Trophoblast cell (in vitro differentiated cells and primary cell): ENCODE measurements at regions not wholly inside any gene's neighbourhood (a gene's known extent, or its start where the extent isn't known, plus 50 kb on each side); places are given as distances from the start of the nearest gene placed in this dataset.
"Not testable (repeated sequence)": the region's sequence is repeated elsewhere in the genome, so short reads cannot be mapped to it uniquely, and the experiment has no call there.

Experiments used
- DNase-seq, 2 donors: peaks; one replicate each; pipeline ENCODE4 v3.0.0-alpha.2; 2016
- H2AFZ ChIP-seq: 2 replicates; pipeline ENCODE4 v1.6.1; 2013; ENCODE audit warnings: low read length, moderate library complexity, mild to moderate bottlenecking; ENCODE audit not compliant: insufficient read depth, poor library complexity
- H2AK5ac ChIP-seq: 2 replicates; pipeline ENCODE4 v1.6.1; 2013; ENCODE audit warnings: mild to moderate bottlenecking, low read length
- H2BK120ac ChIP-seq: 2 replicates; pipeline ENCODE4 v1.6.1; 2013; ENCODE audit warnings: low read length, mild to moderate bottlenecking, moderate library complexity; ENCODE audit not compliant: insufficient read depth, poor library complexity
- H2BK12ac ChIP-seq: 2 replicates; pipeline ENCODE4 v1.6.1; 2013; ENCODE audit warnings: mild to moderate bottlenecking, low read length, moderate library complexity
- H2BK5ac ChIP-seq: 2 replicates; pipeline ENCODE4 v1.6.1; 2013; ENCODE audit warnings: low read length, low read depth, moderate library complexity, mild to moderate bottlenecking; ENCODE audit not compliant: poor library complexity
- H3K14ac ChIP-seq: 2 replicates; pipeline ENCODE4 v1.6.1; 2013; ENCODE audit warnings: mild to moderate bottlenecking, low read length
- H3K18ac ChIP-seq: 2 replicates; pipeline ENCODE4 v1.6.1; 2013; ENCODE audit warnings: mild to moderate bottlenecking, low read length
- H3K23ac ChIP-seq: 2 replicates; pipeline ENCODE4 v1.6.1; 2013; ENCODE audit warnings: low read length
- H3K27ac ChIP-seq: 2 replicates; pipeline ENCODE4 v1.5.1; 2013; ENCODE audit warnings: low read depth, mild to moderate bottlenecking, inconsistent platforms, low read length, moderate library complexity
- H3K27me3 ChIP-seq: 2 replicates; pipeline ENCODE4 v1.6.1; 2013; ENCODE audit warnings: inconsistent platforms, mild to moderate bottlenecking, low read length, moderate library complexity; ENCODE audit not compliant: insufficient read depth
- H3K36me3 ChIP-seq, 2 experiments: 1 replicate in 1 of 2; 2 replicates in 1 of 2; pipeline ENCODE4 v1.6.1; 2013; ENCODE audit warnings: low read length in 2 of 2, mild to moderate bottlenecking in 2 of 2, moderate library complexity in 1 of 2; ENCODE audit not compliant: insufficient read depth in 2 of 2, control insufficient read depth in 1 of 2
- H3K4ac ChIP-seq: 2 replicates; pipeline ENCODE4 v1.6.1; 2013; ENCODE audit warnings: low read depth, mild to moderate bottlenecking, low read length, moderate library complexity
- H3K4me1 ChIP-seq, 2 experiments: 1 replicate in 1 of 2; 2 replicates in 1 of 2; pipeline ENCODE4 v1.6.1; 2013; ENCODE audit warnings: low read length in 2 of 2, mild to moderate bottlenecking in 2 of 2, moderate library complexity in 1 of 2; ENCODE audit not compliant: insufficient read depth in 2 of 2, control insufficient read depth in 1 of 2
- H3K4me2 ChIP-seq: 2 replicates; pipeline ENCODE4 v1.6.1; 2013; ENCODE audit warnings: inconsistent platforms, mild to moderate bottlenecking, low read length, moderate library complexity
- H3K4me3 ChIP-seq: 2 replicates; pipeline ENCODE4 v1.5.1; 2013; ENCODE audit warnings: mild to moderate bottlenecking, low read depth, low read length, inconsistent platforms
- H3K79me1 ChIP-seq: one replicate; pipeline ENCODE4 v1.6.1; 2013; ENCODE audit warnings: low read length
- H3K79me2 ChIP-seq: 2 replicates; pipeline ENCODE4 v1.6.1; 2013; ENCODE audit warnings: low read length, mild to moderate bottlenecking; ENCODE audit not compliant: control insufficient read depth, insufficient read depth, poor library complexity
- H3K9ac ChIP-seq: 2 replicates; pipeline ENCODE4 v1.6.1; 2013; ENCODE audit warnings: mild to moderate bottlenecking, low read length
- H3K9me3 ChIP-seq: 2 replicates; pipeline ENCODE4 v1.6.1; 2013; ENCODE audit warnings: low read depth, mild to moderate bottlenecking, control low read depth, inconsistent platforms, low read length; ENCODE audit not compliant: insufficient read depth
- H4K12ac ChIP-seq: 2 replicates; pipeline ENCODE4 v1.6.1; 2013; ENCODE audit warnings: low read depth, mild to moderate bottlenecking, low read length, moderate library complexity
- H4K8ac ChIP-seq: 2 replicates; pipeline ENCODE4 v1.6.1; 2013; ENCODE audit warnings: low read depth, mild to moderate bottlenecking, low read length, moderate library complexity
- H4K91ac ChIP-seq: one replicate; pipeline ENCODE4 v1.6.1; 2013; ENCODE audit warnings: low read depth, mild to moderate bottlenecking, low read length, moderate library complexity
- WGBS: extraction: QIAGEN DNeasy Blood & Tissue Kit; methylation state at CpG from one replicate; pipeline ENCODE4 v1.1.7; 2013; ENCODE audit warnings: missing lambda C conversion rate; ENCODE audit not compliant: insufficient read length, insufficient coverage; ENCODE audit errors: extremely low coverage; 5-methylcytosine and 5-hydroxymethylcytosine counted together

DNA sequence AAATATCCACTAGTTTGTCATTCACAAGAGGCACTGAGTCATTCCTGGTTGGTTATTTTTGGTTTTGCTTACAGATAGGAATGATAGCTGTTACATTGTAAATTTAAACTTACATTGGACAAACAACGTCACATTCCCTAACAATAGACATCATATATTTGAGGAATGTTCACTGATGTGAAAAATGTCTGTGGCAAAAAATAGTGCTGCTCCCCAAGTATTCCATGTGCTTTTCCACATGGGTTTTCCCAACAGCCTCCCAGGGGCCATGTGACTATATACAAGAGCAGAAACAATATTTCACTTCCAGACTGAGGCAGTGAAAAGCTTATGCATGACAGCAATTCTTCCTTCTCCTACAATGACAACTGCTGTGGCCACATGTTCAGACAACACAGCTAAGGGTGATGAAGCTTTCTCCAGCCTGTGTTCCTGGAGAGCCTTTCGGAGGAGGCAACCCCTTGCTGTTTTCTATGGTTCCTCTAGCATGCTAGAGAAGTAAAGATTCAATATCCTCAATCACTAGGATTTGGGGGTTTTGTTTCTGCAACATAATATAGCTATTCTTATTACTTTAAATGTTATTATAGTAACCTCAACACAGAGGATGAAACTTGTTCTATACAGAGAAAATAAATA, 202.7 kb downstream of the PTH2R start:
- no peaks in the 10 kb centered on the region for H3K36me3 ChIP-seq
- no peak overlapping the region for H4K8ac ChIP-seq
- H3K27ac ChIP-seq, result no peak overlapping the region
- no peak overlapping the region for H2AFZ ChIP-seq
- no peak overlapping the region for H3K4ac ChIP-seq
- H3K14ac ChIP-seq, result no peak overlapping the region
- H3K79me2 ChIP-seq, result no peaks in the 10 kb centered on the region
- no peaks in the 10 kb centered on the region for H3K9me3 ChIP-seq
- H2BK12ac ChIP-seq, result no peak overlapping the region
- no peak overlapping the region for H3K4me2 ChIP-seq
- H2BK5ac ChIP-seq, result no peak overlapping the region
- no peak overlapping the region for H3K23ac ChIP-seq
- no peak overlapping the region for H2AK5ac ChIP-seq
- DNase-seq, result no peak
- H3K27me3 ChIP-seq, result no peaks in the 10 kb centered on the region
- no peak overlapping the region for H3K9ac ChIP-seq
- no peaks in the 10 kb centered on the region for H3K4me1 ChIP-seq
- WGBS, result no CpG with 5 or more reads among the region's 2 CpGs
- H3K4me3 ChIP-seq, result no peak overlapping the region
- no peak overlapping the region for H2BK120ac ChIP-seq
- no peak overlapping the region for H3K18ac ChIP-seq
- no peak overlapping the region for H4K91ac ChIP-seq
- H4K12ac ChIP-seq, result no peak overlapping the region
- H3K79me1 ChIP-seq, result no peaks in the 10 kb centered on the region

- H3K23ac ChIP-seq, H4K8ac ChIP-seq, H3K4me3 ChIP-seq, H2AK5ac ChIP-seq, H2BK12ac ChIP-seq, H3K79me1 ChIP-seq, DNase-seq, H4K91ac ChIP-seq, H2AFZ ChIP-seq, H3K36me3 ChIP-seq, H4K12ac ChIP-seq, H3K27me3 ChIP-seq, H2BK120ac ChIP-seq, H3K9ac ChIP-seq, H3K27ac ChIP-seq, H3K18ac ChIP-seq, H3K79me2 ChIP-seq, H3K9me3 ChIP-seq, H3K4me1 ChIP-seq, H2BK5ac ChIP-seq, H3K14ac ChIP-seq, H3K4me2 ChIP-seq, H3K4ac ChIP-seq: not testable (repeated sequence)
- WGBS, result no CpG with 5 or more reads among the region's 1 CpG
Measured at GRCh38 chr2:208615675-208616074, 209.1 kb downstream of the PTH2R start.

- Histone ChIP-seq H3K4me1 (no peaks in the 10 kb centered on the region), H3K4ac (no peak overlapping the region), H2BK12ac (no peak overlapping the region), H3K79me1 (no peaks in the 10 kb centered on the region), H3K27ac (no peak overlapping the region), H2AK5ac (no peak overlapping the region), H3K14ac (no peak overlapping the region), H4K91ac (no peak overlapping the region), H3K18ac (no peak overlapping the region), H3K9me3 (no peaks in the 10 kb centered on the region), H4K12ac (no peak overlapping the region), H3K4me2 (no peak overlapping the region), H3K79me2 (no peaks in the 10 kb centered on the region), H3K27me3 (no peaks in the 10 kb centered on the region), H2BK5ac (no peak overlapping the region), H4K8ac (no peak overlapping the region), H3K36me3 (no peaks in the 10 kb centered on the region), H3K23ac (no peak overlapping the region), H3K4me3 (no peak overlapping the region), H2BK120ac (no peak overlapping the region), H2AFZ (no peak overlapping the region), H3K9ac (no peak overlapping the region)
- WGBS, result no CpG with 5 or more reads among the region's 4 CpGs
- DNase-seq, result no peak
Measured at GRCh38 chr2:208618220-208618619, 211.6 kb downstream of the PTH2R start.

DNA sequence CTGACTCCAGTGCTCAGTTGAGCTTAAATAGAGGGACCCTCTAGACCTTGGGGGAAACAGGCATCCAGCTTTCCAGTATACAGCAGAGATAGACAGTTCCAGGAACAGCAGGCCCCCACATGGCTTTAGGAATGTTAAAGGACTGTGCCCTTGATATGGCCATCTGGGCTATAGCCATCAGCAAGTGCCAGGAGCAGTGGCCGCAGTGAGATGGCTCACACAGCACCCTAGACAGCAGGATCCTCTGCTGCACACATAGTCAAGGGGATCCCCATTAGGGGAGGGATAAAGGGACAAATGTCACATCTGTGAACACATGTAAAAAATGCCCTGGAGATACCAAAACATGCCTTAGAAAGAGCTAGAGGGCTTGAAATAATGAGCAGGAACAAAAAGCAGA, 213.4 kb downstream of the PTH2R start:
- H4K12ac ChIP-seq, result no peak overlapping the region
- H3K4me2 ChIP-seq, result no peak overlapping the region
- H3K23ac ChIP-seq, result no peak overlapping the region
- no peak overlapping the region for H3K4me3 ChIP-seq
- H3K36me3 ChIP-seq, result no peaks in the 10 kb centered on the region
- no peak overlapping the region for H3K18ac ChIP-seq
- no peaks in the 10 kb centered on the region for H3K79me2 ChIP-seq
- no peak overlapping the region for H2BK120ac ChIP-seq
- no peaks in the 10 kb centered on the region for H3K79me1 ChIP-seq
- no peaks in the 10 kb centered on the region for H3K27me3 ChIP-seq
- H3K27ac ChIP-seq, result no peak overlapping the region
- H2AFZ ChIP-seq, result no peak overlapping the region
- H3K4ac ChIP-seq, result no peak overlapping the region
- H4K91ac ChIP-seq, result no peak overlapping the region
- no peaks in the 10 kb centered on the region for H3K4me1 ChIP-seq
- DNase-seq, result no peak
- H3K9ac ChIP-seq, result no peak overlapping the region
- H2AK5ac ChIP-seq, result no peak overlapping the region
- WGBS, result no CpG with 5 or more reads among the region's 1 CpG
- no peak overlapping the region for H4K8ac ChIP-seq
- no peaks in the 10 kb centered on the region for H3K9me3 ChIP-seq
- no peak overlapping the region for H3K14ac ChIP-seq
- no peak overlapping the region for H2BK12ac ChIP-seq
- no peak overlapping the region for H2BK5ac ChIP-seq
